ENCODE measurements at regions not wholly inside any gene's neighbourhood (a gene's known extent, or its start where the extent isn't known, plus 50 kb on each side); places are given as distances from the start of the nearest gene placed in this dataset.

- no peak for DNase-seq
Observed at GRCh38 chr5:56454219-56454862, 221.2 kb upstream of the ANKRD55 start.

GRCh38 chr5:56451742-56452141, 218.6 kb upstream of the ANKRD55 start:
- DNase-seq = no peak

- no peak for DNase-seq
Observed at GRCh38 chr5:56450766-56451165, 217.6 kb upstream of the ANKRD55 start.

GRCh38 chr5:56449071-56449640, 216.0 kb upstream of the ANKRD55 start:
- DNase-seq = no peak

- no peak for DNase-seq
Observed at GRCh38 chr5:56447656-56448055, 214.5 kb upstream of the ANKRD55 start.

GRCh38 chr5:56447232-56447631, 214.1 kb upstream of the ANKRD55 start:
- DNase-seq = no peak

- DNase-seq = no peak
Observed at GRCh38 chr5:56446728-56447127, 213.6 kb upstream of the ANKRD55 start.

GRCh38 chr5:56443826-56444225, 210.7 kb upstream of the ANKRD55 start:
- DNase-seq = no peak

- DNase-seq = no peak
Observed at GRCh38 chr5:56440871-56441740, 208.0 kb upstream of the ANKRD55 start.

- DNase-seq = no peak
Observed at GRCh38 chr5:56434986-56435385, 201.9 kb upstream of the ANKRD55 start.

- DNase-seq = no peak
Observed at GRCh38 chr5:56433039-56433617, 200.0 kb upstream of the ANKRD55 start.

- no peak for DNase-seq
Observed at GRCh38 chr5:56432321-56432720, 199.2 kb upstream of the ANKRD55 start.

GRCh38 chr5:56430422-56430821, 197.3 kb upstream of the ANKRD55 start:
- DNase-seq = no peak

- DNase-seq = no peak
Observed at GRCh38 chr5:56429110-56429561, 196.0 kb upstream of the ANKRD55 start.

- DNase-seq = no peak
Observed at GRCh38 chr5:56426693-56427092, 193.6 kb upstream of the ANKRD55 start.

GRCh38 chr5:56422076-56422762, 189.1 kb upstream of the ANKRD55 start:
- DNase-seq = no peak

GRCh38 chr5:56421246-56422075, 188.3 kb upstream of the ANKRD55 start:
- no peak for DNase-seq

- no peak for DNase-seq
Observed at GRCh38 chr5:56420323-56420722, 187.2 kb upstream of the ANKRD55 start.

- no peak for DNase-seq
Observed at GRCh38 chr5:56419667-56420066, 186.5 kb upstream of the ANKRD55 start.

- DNase-seq = no peak
Observed at GRCh38 chr5:56415356-56415765, 182.2 kb upstream of the ANKRD55 start.

- DNase-seq = no peak
Observed at GRCh38 chr5:56414066-56414465, 180.9 kb upstream of the ANKRD55 start.

- DNase-seq = no peak
Observed at GRCh38 chr5:56413546-56413945, 180.4 kb upstream of the ANKRD55 start.
